HG03175 (cell line): ENCODE measurements at regions not wholly inside any gene's neighbourhood (a gene's known extent, or its start where the extent isn't known, plus 50 kb on each side); places are given as distances from the start of the nearest gene placed in this dataset.
A peak's percentile ranks its signal among the peaks of the same experiment; 100 is the strongest.

ENCODE experiments used
- ATAC-seq: cut with Tn5 transposase; IDR thresholded peaks from one replicate; pipeline ENCODE4 v1.9.1; 2021; ENCODE audit warnings: mild to moderate bottlenecking, moderate library complexity; ENCODE audit not compliant: unreplicated experiment

DNA sequence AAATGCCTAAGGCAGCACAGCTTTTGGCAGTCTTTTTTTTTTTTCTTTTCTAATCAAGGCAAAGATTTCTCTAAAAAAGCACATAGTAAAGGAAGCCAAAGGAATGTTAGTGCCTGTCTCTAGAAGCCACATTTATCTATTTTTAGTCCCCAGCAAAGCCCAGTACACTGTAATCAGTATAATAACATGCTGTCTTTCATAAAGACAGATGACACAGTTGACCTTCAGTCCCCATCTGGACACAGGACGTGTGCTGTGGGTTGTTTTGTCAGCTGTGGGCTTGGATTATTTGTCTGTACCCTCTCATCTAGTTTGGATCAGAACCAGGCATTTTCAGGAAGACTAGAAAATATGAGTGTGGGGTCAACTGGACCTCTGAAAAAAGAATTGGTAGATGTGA is 110.4 kb upstream of the CTNNB1 start:
- ATAC-seq, result no peak

DNA sequence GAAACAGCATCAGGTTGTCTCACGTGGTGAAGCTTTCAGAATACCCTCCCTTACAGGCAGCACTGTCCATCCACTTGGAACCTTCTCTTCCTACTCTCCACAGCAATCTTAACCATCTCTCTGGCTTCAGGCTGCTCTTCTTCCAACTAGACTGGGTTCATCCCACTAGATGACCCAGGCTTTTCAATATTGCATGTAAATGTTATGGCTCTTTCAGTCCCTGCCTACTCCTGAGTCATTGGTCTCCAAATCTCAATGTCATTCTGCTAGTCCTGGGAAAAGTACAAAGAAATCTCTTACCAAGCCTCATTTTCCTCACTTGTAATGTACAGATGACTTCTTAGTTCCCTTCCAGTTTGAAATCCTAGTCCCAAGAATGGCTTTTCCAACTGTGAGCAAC is 109.7 kb upstream of the CTNNB1 start:
- no peak for ATAC-seq

DNA sequence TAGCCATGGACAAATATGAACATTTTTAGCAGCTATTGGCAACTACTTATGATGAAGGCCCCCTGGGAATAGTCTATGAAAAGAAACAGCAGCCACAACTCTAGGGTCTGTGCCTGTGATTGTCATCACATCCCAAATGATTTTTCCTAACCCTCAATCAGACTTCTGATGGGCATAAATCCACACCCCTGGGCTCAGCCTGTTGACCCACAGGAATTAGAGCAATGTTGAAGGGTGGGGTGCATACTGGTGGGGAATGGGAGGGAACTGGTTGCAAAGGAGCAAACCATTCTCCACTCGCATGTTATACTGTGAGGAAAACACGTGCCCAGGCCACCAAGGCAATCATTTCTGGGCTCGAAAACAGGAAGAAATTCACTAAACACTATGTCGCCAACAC is 106.5 kb upstream of the CTNNB1 start:
- no peak for ATAC-seq

DNA sequence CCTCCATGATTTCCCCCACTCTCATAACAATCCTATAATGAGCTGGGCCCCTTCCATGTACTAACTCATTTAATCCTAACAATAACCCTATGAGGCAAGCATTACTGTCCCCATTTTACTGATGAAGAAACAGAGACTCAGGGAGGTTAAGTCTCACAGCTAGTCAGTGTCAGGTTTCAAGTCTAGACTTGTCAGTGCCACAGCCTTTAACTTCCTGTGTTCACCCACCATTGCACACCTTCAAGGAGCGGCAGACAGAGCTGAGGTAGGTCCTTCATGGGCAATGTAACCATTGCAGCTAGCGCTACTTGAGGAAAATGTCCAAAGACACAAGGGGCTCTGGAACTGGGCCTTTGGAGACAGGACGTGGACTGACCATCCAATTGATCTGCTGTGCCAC is 105.8 kb upstream of the CTNNB1 start:
- no peak for ATAC-seq

DNA sequence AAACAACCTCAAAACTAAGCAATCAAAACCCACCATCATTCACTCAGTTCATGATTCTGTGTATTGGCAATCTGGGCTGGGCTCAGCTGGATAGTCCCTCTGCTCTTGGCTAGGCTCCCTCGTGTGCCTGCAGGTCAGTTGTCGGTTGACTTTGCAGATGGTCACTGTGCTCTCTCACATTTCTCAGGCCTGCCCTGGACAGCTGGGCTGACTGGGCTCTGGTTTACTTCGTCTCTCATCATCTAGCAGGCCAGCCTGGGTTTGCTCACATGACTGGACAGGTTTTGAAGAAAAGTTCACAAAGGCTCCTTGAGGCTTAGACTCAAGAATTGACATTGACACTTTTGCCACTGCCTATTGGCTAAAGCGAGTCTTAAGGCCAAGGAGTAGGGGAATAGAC is 105.0 kb upstream of the CTNNB1 start:
- no peak for ATAC-seq

DNA sequence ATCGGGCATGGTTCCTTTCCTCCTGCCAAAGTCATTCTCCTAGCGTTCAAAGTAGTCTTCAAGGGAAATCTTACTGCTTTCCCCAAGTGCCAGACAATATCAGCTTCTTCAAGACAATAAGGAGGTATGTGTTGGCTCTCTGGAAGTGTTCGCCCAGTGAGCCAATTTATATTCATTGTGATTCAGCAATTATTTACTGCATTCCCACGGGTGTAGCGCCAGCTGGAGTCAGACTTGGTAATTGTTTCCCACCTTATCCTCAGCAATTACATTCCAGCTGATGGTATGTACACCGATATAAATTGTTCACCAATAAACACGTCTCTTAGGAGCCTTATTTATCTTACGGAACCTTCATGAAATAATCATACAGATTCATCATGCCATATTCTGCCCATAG is 103.6 kb upstream of the CTNNB1 start:
- no peak for ATAC-seq

DNA sequence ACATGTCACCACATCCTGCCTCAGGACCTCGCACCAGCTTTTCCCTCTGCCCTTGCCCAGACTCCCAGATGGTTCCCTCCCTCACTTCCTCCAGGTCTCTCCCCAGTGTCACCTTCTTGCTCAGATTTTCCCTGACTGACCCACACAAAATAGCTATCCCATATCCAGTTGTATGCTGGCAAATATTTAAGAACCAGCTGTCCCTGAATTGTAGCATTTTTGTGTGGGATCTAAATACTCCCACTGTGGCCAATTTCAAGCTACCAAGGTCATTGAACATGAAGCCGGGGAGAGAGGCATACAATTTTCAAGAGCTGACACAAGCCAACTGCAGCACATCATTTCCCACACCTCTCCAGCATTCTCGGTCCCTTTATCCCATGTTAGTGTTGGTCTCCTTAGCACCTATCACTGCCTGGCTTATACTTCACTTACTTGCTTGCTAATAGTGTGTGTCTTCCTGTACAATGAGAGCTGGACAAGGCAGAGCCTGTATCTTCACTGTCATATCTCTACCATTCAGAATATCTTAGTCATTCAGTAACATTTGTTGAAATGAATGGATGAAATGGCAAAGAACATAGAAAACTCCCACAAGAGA is 101.3 kb upstream of the CTNNB1 start:
- no peak for ATAC-seq

DNA sequence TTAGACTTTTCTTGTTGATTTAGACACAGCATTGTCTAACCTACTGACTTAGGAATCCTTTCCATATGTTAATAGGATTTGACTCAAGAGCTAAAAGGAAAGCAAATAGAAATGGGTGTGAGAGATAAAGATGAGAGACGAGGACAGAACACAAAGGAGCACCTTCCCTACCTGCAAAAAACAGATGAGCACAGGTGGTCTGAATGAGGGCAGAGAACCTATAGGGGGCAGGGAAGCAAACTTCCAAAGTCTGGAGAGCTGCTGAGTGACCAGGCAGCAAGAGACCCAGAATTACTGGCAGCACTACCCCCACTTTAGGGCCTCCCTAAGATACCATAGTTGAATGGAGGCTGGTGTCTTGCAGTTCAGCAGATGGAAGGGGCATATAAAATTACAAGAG is 98.1 kb upstream of the CTNNB1 start:
- no peak for ATAC-seq

DNA sequence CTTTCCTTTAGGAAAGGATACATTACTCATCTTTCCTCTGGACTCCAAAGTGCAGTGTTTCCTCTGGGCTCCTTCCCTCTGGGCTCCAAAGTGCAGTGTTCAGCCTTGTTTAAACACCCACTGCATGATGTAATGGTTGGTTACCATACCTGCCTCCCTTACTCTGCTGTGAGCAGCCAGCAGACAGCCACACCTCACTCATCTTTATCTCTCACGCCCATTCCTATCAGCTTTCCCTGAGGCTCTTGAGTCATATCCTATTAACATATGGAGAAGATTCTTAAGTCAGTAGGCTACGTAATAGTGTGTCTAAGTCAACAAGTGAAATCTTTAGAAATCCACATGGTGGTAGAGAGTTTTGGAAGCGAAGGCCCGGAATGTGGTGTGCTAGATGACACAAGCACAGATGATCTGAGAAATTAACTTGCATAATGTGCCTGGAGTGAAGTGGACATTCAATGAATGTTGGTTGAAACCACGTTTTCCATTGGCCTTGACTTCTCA is 97.2 kb upstream of the CTNNB1 start:
- ATAC-seq, result no peak

DNA sequence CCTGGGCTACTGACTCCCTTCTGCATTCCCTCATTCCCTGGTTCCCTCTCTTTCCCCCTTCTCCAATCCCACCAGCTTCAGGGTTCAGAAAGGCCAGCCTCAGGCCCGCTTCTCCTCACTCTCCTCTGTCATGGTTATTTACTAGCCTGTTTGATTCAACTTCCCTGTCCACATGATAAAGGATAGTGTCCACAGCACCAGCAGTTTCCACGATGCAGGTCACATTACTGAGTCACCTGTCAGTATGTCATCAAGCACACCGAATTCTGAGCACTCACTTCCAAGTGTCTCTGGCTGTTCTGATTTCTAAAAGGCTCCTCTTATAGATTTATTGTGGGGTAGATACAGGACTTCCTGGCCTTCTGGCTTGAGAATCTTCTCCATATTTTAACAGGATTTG is 96.6 kb upstream of the CTNNB1 start:
- no peak for ATAC-seq

DNA sequence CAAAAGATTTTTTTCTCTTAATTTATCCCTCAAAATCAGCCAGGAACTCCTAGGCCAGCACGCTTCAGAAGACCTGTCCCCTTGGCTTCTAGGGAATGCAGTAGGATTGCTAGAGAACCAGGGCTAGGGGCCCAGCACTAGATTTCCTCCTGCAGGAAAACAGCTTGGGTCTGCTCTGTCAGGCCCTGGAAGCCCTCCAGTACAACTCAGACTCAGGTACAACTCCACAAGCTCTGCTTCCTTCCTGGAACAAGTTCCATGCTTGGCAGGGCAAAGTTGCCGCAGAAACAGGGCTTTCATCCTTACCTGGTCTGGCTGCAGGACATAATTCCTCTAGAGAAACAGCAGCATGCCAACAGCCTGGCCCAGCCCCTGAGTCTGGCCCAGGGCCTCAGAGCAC is 96.1 kb upstream of the CTNNB1 start:
- ATAC-seq, result no peak

DNA sequence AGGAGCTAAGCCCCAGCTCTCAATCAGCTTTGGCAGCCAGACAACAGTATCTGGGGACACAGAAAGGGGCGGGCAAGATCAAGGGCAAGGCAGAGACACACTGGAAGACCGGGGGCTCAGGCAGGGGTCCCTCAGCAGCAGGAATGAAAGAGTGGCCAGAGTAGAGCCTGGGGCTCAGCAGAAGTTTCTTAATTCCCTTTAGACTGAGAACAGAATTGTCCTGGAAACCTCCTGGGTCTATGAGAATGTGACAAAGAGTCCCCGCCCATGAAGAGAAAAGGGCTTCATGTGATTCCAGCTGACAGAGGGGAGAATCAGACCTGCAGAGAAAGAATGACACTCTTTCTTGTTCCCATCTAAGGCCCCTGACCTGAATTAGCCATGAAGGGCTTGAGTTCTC is 95.2 kb upstream of the CTNNB1 start:
- ATAC-seq, result no peak

DNA sequence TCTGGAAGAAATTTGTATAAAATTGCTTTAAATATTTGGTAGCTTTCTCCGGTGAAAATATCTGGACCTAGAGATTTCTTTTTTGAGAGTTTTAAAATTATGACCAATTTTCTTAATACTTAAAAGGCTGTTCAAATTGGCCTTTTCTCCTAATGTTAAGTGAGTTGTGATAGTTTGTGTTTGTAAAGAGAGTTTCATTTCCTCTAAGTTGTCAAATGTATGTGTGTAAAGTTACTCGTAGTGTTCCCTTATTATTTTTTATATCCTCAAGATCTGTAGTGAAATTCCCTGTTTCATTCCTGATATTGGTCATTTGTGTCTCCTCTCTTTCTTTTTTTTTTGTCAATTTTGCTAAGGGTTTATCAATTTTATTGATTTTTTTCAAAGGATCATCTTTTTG is 92.6 kb upstream of the CTNNB1 start:
- no peak for ATAC-seq

DNA sequence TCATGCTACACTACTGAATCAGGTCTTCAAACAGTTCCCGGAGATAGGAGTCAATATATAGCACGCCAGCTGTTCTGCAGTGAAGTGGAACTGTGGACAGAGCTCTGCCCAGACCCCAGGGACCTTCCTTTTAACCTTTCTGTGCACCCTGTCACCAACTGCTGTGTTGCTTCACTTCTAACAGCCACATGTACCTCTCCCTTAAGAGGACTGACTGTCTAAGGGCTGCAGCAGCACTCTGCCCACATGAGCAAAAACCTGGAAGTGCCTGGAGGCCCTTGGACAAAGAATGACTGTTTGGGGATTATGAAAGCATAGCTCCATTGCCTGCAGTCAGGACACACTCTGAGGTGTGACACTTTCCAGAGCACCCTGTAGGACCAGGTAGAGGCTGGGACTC is 88.3 kb upstream of the CTNNB1 start:
- no peak for ATAC-seq

DNA sequence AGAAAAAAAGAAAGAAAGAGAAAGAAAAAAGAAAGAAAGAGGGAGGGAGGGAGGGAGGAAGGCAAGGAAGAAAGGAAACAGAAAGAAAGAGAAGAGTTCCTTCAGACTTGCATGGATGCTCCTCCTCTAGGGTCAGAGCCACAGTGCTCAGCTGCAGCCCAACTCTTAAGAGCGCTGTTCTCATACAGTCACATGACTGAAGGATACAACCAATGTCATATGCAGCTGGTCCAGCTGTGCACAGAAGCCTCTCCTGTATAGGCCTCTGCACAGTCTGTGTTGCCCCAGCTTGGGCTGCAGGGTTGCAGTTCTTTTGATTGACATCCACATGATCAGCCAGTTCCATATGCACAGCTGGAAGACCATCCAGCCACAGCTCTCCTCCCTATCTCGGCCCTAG is 86.8 kb upstream of the CTNNB1 start:
- ATAC-seq, result no peak

DNA sequence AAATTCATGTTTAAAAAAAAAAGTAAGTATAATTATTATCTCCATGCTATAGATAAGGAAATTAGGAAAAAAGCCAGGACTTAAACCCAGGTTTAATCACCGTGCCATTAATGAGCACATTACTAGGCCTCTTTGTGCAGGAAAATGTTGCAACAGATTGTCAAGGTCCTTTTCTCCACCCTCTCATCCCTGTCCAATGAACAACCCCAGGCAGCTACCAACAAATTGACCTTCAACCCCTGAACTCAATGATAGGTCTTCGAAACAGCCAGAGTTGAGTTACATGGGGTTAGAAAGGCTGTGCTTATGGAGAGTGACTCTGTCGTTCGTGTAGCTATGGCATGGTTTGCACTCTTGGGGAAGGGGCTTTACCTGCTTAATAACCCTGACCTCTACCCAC is 84.2 kb upstream of the CTNNB1 start:
- no peak for ATAC-seq

DNA sequence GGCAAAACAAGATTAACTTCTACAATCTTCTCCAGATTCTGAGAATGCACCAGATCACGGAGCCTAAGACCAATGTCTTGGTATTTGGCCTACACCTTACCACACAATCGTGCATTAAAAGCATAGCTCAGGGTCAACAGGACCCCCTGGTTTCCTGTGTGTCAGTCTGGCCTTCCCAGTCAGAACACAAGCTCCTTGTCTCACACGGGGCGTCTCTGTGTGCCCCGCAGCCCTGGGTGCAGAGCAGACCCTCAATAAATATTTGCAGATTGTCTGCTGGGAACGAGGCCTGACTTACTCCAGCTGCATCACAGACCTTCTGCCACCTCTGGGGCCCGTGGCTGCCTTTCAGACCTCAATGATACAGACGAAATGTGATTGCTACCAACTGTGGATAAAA is 82.5 kb upstream of the CTNNB1 start:
- ATAC-seq, result no peak

DNA sequence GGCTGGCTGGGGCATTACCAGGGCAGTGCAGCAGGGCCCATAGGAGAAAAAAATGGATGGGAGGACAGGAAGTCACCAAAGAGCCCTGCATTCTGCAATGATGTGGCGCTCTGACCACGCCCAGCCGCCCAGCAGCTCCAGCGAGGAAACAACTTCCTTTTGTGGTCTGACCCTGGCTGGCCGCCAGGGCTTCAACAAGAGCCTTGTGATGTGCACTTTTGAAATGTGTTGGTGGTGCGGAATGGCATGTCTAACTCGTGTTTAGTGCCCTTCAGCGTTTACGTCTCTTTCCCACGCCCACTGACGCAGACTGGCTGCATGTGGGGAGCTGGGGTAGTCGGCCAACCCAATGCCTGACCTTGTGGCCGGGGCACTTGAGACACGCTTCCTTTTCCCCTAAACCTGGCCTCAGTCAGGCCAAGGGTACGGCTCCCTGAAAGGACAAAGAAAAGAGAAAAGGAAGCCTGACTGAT is 81.9 kb upstream of the CTNNB1 start:
- peak; percentile 88 for ATAC-seq

DNA sequence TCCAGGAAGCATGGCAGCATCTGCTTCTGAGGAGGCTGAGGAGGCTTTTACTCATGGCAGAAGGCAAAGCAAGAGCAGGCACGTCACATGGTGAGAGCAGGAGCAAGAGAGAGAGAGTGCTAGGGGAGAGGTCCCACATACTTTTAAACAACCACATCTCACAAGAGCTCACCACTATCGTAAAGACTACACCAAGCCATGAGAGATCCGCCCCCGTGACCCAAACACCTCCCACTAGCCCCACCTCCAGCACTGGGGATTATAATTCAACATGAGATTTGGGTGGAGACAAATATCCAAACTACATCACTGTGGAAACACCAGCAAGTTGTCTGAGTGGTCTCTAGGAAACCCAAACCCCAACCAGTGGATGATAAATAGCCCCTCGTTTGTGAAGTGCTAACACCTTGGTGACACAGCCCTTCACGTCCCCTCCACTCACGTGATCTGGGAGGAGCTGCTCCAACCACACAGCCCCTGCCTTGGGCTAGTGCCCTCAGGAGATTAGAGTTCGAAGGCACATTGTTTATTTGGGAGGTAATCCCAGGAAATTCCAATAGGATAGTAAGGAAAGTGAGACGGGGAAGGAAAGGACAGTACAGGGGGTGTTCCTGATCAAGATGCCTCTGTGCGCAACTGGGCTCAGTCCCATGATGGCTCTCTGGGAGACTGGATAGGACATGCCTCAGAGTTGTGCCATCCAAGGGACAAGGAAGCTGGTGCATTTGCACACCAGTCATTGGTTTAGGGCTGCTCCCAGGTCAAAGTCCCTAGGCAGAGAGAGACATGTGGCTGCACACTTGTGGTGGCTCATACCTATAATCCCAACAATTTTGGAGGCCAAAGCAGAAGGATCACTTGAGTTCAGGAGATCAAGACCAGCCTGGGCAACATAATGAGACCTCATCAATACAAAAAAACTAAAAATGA is 80.6 kb upstream of the CTNNB1 start:
- no peak for ATAC-seq

DNA sequence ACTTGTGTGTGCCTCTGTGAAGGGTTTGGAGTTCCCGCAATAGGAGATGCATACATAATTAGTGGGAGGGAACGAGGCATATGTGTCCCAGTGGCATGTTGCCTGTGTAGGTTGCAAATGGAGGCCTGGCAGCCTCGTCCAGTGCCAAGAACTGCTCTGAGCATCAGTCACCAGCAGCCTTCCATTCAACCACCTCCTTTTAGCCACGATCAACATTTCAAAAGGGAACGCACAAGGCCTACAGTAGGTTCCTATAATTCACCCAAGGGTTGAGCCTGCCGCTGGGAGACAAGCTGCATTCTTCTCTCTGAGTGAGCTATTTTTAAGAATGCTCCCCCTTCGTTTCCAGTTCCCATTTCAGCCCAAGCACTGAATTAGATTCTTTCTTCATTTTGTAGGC is 78.8 kb upstream of the CTNNB1 start:
- no peak for ATAC-seq

DNA sequence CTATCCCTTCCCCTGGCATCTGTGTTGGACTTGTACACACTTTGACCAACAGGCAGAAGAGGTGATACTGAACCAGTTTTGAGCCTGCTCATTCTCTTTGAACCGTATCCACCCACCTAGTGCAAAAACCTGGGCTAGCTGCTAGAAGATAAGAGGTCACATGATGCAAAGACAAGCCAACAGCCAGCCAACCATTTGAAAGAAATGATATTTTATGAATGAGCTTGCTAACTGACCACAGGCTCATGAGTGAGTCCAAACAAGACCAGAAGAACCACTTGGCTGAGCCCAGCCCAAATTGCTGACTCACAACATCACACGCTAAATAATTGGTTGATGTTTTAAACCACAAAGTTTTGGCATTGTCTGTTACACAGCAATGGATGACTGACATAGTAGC is 74.0 kb upstream of the CTNNB1 start:
- ATAC-seq, result no peak

DNA sequence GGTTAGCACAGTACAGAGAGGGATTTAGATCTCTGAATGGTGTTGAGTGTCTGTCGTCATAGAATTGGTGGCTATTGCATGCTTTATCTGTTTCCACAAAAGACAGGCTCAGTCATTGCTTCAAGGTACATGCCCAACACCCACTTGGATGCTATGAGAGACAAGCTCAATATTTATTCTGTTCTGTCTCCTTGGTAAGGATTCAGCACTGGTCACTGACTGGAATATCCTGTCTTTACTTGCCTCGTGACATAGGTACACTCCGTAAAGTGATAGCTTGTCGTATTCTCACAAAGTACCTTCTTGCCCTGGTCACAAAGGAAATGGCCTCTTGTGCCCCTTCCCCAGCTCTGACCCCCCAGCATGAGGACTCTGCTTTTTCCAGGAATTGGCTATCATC is 72.8 kb upstream of the CTNNB1 start:
- no peak for ATAC-seq
